ENCODE measurements at regions not wholly inside any gene's neighbourhood (a gene's known extent, or its start where the extent isn't known, plus 50 kb on each side); places are given as distances from the start of the nearest gene placed in this dataset.

DNA sequence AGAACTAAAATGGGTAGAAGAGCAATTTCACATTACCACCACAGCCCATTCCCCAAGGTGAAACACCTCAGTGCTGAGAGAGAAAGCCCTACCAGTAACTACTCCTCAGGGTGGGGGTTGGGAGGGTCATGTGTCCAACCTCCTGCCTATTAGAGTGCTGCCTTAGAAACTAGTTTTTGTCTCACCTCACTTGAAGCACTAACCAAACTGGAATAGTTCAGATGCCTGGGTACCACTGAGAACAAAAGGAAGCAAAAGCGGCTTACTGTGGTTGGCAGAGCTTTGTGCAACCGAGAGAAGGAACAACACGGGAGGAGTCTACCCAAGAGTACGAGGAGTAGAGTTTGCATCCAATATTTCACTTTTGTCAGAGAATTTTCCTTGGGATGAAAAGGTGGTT is 1207.5 kb upstream of the ADGRL2 start:
- TF ChIP-seq POLR2AphosphoS5 (IDR thresholded peaks at IDR 0.05) (no peak), CTCF (IDR thresholded peaks at IDR 0.05) (no peak)

Data from prostate gland (tissue), 2 donors.